K562 (cell line): ENCODE measurements at regions not wholly inside any gene's neighbourhood (a gene's known extent, or its start where the extent isn't known, plus 50 kb on each side); places are given as distances from the start of the nearest gene placed in this dataset.

Source experiments
- ARID1B ChIP-seq: fragments of 450-650 bp; IDR thresholded peaks from 2 replicates; pipeline ENCODE4 v1.6.1; 2016; ENCODE audit warnings: antibody characterized with exemption, mild to moderate bottlenecking, inconsistent platforms
- EWSR1 ChIP-seq: fragments of 450-650 bp; IDR thresholded peaks from 2 replicates; pipeline ENCODE4 v1.6.1; 2018; ENCODE audit warnings: borderline replicate concordance, mild to moderate bottlenecking, low read depth, moderate library complexity; ENCODE audit not compliant: partially characterized antibody
- GMEB1 ChIP-seq: fragments of 250-450 bp; sonication (Bioruptor Pico); IDR thresholded peaks from 2 replicates; pipeline ENCODE4 v1.4.0; 2020; ENCODE audit warnings: mild to moderate bottlenecking
- MBD1 ChIP-seq: fragments of 250-450 bp; sonication (Bioruptor Pico); IDR thresholded peaks from 2 replicates; pipeline ENCODE4 v1.8.0; 2022; ENCODE audit warnings: inconsistent platforms
- NR0B1 ChIP-seq: fragments of 450-650 bp; IDR thresholded peaks from one replicate; pipeline ENCODE4 v1.6.1; 2018; ENCODE audit warnings: mild to moderate bottlenecking, moderate library complexity; ENCODE audit not compliant: partially characterized antibody
- PURB ChIP-seq: sonication (generic); formaldehyde crosslinking; IDR thresholded peaks from 2 replicates; pipeline ENCODE4 v1.9.0; 2021; ENCODE audit warnings: low read depth, mild to moderate bottlenecking, missing genetic modification reagents
- PYGO2 ChIP-seq: fragments of 450-650 bp; IDR thresholded peaks from 2 replicates; pipeline ENCODE4 v1.6.1; 2016; ENCODE audit warnings: mild to moderate bottlenecking, missing genetic modification characterization, moderate library complexity, missing compliant biosample characterization
- ZKSCAN1 ChIP-seq: fragments of 150-350 bp; IDR thresholded peaks from 2 replicates; pipeline ENCODE4 v1.6.1; 2016; ENCODE audit warnings: low read depth, low read length

- TF ChIP-seq MBD1 (no peak), NR0B1 (no peak), EWSR1 (no peak), GMEB1 (CRISPR knock-in tag) (no peak), PYGO2 (no peak), PURB (CRISPR knock-in tag) (no peak), ARID1B (no peak), ZKSCAN1 (no peak)
Measured at GRCh38 chr4:177052211-177052934, 257.3 kb upstream of the NEIL3 start (continued).
